Osteoblast (primary cell): ENCODE measurements at regions not wholly inside any gene's neighbourhood (a gene's known extent, or its start where the extent isn't known, plus 50 kb on each side); places are given as distances from the start of the nearest gene placed in this dataset.

Source experiments
- DNase-seq: peaks from one replicate; pipeline ENCODE4 v3.0.0; 2011; ENCODE audit warnings: low spot score, mixed read lengths; ENCODE audit not compliant: insufficient read length; ENCODE audit errors: missing footprints
- H2AFZ ChIP-seq: 2 replicates; pipeline ENCODE4 v1.6.0; 2011; ENCODE audit warnings: mild to moderate bottlenecking, low read length
- H3K27ac ChIP-seq: 2 replicates; pipeline ENCODE4 v1.5.1; 2011; ENCODE audit warnings: mild to moderate bottlenecking, low read depth, low read length, moderate library complexity
- H3K27me3 ChIP-seq: 2 replicates; pipeline ENCODE4 v1.6.0; 2012; ENCODE audit warnings: mild to moderate bottlenecking, control low read depth, inconsistent platforms, low read length, moderate library complexity; ENCODE audit not compliant: insufficient read depth
- H3K36me3 ChIP-seq: 2 replicates; pipeline ENCODE4 v1.5.1; 2011; ENCODE audit warnings: mild to moderate bottlenecking, low read length, control low read depth, moderate library complexity; ENCODE audit not compliant: insufficient read depth
- H3K4me1 ChIP-seq: 2 replicates; pipeline ENCODE4 v1.5.1; 2011; ENCODE audit warnings: mild to moderate bottlenecking, low read length, control low read depth, moderate library complexity; ENCODE audit not compliant: insufficient read depth
- H3K4me2 ChIP-seq: 2 replicates; pipeline ENCODE4 v1.6.0; 2011; ENCODE audit warnings: mild to moderate bottlenecking, low read length; ENCODE audit not compliant: insufficient read depth
- H3K4me3 ChIP-seq: fragments of 200-600 bp; sonication (generic); 3 replicates; pipeline ENCODE4 v1.5.1; 2012; ENCODE audit warnings: mild to moderate bottlenecking, low read length, inconsistent platforms; ENCODE audit not compliant: insufficient read depth
- H3K79me2 ChIP-seq: 2 replicates; pipeline ENCODE4 v1.6.0; 2012; ENCODE audit warnings: mild to moderate bottlenecking, low read length, control low read depth, inconsistent platforms; ENCODE audit not compliant: insufficient read depth
- H3K9me3 ChIP-seq: 2 replicates; pipeline ENCODE4 v1.5.1; 2011; ENCODE audit warnings: low read depth, low read length, control low read depth
- H4K20me1 ChIP-seq: 2 replicates; pipeline ENCODE4 v1.6.0; 2012; ENCODE audit warnings: mild to moderate bottlenecking, low read length, control low read depth; ENCODE audit not compliant: insufficient read depth
- CTCF ChIP-seq: IDR thresholded peaks from 2 replicates; pipeline ENCODE4 v1.5.1; 2011; ENCODE audit warnings: mild to moderate bottlenecking, low read depth, low read length, moderate library complexity; ENCODE audit errors: extremely low read depth

GRCh38 chr6:108789475-108789874, 58.7 kb upstream of the ARMC2 start:
- no peaks in the 10 kb centered on the region for H3K9me3 ChIP-seq
- H2AFZ ChIP-seq, result no peak overlapping the region
- no peaks in the 10 kb centered on the region for H3K4me1 ChIP-seq
- no peak for DNase-seq
- no peaks in the 10 kb centered on the region for H4K20me1 ChIP-seq
- no peak overlapping the region for H3K4me3 ChIP-seq
- H3K27me3 ChIP-seq, result no peaks in the 10 kb centered on the region
- no peaks in the 10 kb centered on the region for H3K79me2 ChIP-seq
- no peak for TF ChIP-seq CTCF
- no peak overlapping the region for H3K27ac ChIP-seq
- no peaks in the 10 kb centered on the region for H3K36me3 ChIP-seq
- H3K4me2 ChIP-seq, result no peak overlapping the region

GRCh38 chr6:108791700-108792099, 56.5 kb upstream of the ARMC2 start:
- Histone ChIP-seq H3K27me3 (no peaks in the 10 kb centered on the region), H3K9me3 (no peaks in the 10 kb centered on the region), H3K4me1 (no peaks in the 10 kb centered on the region), H3K27ac (no peak overlapping the region), H3K79me2 (no peaks in the 10 kb centered on the region), H2AFZ (no peak overlapping the region), H3K4me3 (no peak overlapping the region), H3K4me2 (no peak overlapping the region), H4K20me1 (no peaks in the 10 kb centered on the region), H3K36me3 (no peaks in the 10 kb centered on the region)
- DNase-seq, result no peak
- TF ChIP-seq CTCF, result no peak

GRCh38 chr6:108793516-108794251, 54.5 kb upstream of the ARMC2 start:
- Histone ChIP-seq H4K20me1 (no peaks in the 10 kb centered on the region), H3K4me1 (no peaks in the 10 kb centered on the region), H3K4me3 (no peak overlapping the region), H3K27ac (no peak overlapping the region), H3K36me3 (no peaks in the 10 kb centered on the region), H2AFZ (no peak overlapping the region), H3K27me3 (no peaks in the 10 kb centered on the region), H3K4me2 (no peak overlapping the region), H3K9me3 (no peaks in the 10 kb centered on the region), H3K79me2 (no peaks in the 10 kb centered on the region)
- no peak for DNase-seq
- no peak for TF ChIP-seq CTCF

DNA sequence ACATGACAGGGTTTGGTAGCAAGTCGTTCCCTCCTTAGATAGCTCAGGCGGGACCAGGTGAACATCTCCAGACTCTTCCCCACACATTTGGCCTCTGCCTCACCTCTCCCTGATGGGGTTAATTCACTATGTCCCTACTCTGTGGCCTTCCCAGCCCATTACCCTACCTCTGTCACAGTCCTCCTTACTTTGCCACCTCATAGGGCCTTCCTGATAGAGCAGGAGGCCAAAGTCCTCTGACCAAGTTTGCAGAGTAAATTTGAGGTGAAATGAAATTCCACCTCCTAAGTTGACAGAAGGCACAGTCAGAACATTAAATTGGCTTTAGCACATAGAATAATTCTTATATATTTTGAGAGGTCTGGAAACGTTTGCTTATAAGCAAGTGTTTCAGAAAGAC, 53.1 kb upstream of the ARMC2 start:
- no peak overlapping the region for H3K27ac ChIP-seq
- no peak overlapping the region for H3K4me3 ChIP-seq
- H3K4me2 ChIP-seq, result no peak overlapping the region
- H3K36me3 ChIP-seq, result no peaks in the 10 kb centered on the region
- no peaks in the 10 kb centered on the region for H3K27me3 ChIP-seq
- no peaks in the 10 kb centered on the region for H3K9me3 ChIP-seq
- H4K20me1 ChIP-seq, result no peaks in the 10 kb centered on the region
- no peak for TF ChIP-seq CTCF
- no peak overlapping the region for H2AFZ ChIP-seq
- no peaks in the 10 kb centered on the region for H3K79me2 ChIP-seq
- DNase-seq, result peak; percentile 42
- H3K4me1 ChIP-seq, result peaks cover 1% of the 10 kb centered on the region
